Type B pancreatic cell (in vitro differentiated cells): ENCODE measurements at regions not wholly inside any gene's neighbourhood (a gene's known extent, or its start where the extent isn't known, plus 50 kb on each side); places are given as distances from the start of the nearest gene placed in this dataset.

ENCODE experiments used
- DNase-seq: peaks from one replicate; pipeline ENCODE4 v3.0.0; 2021; ENCODE audit warnings: mixed read lengths; ENCODE audit not compliant: unreplicated experiment; ENCODE audit errors: extremely low spot score
- H3K27ac Mint-ChIP-seq: 2 replicates; pipeline ENCODE4 v1.8.0; 2021; ENCODE audit warnings: mild to moderate bottlenecking, mixed read lengths
- H3K27me3 Mint-ChIP-seq: 2 replicates; pipeline ENCODE4 v1.8.0; 2021; ENCODE audit warnings: mixed read lengths
- H3K36me3 Mint-ChIP-seq: 2 replicates; pipeline ENCODE4 v1.8.0; 2021; ENCODE audit warnings: mixed read lengths
- H3K4me1 Mint-ChIP-seq: one replicate; pipeline ENCODE4 v1.8.0; 2021; ENCODE audit warnings: mixed read lengths; ENCODE audit not compliant: unreplicated experiment
- H3K4me3 Mint-ChIP-seq: 2 replicates; pipeline ENCODE4 v1.8.0; 2021; ENCODE audit warnings: mild to moderate bottlenecking, mixed read lengths
- H3K9me3 Mint-ChIP-seq: 2 replicates; pipeline ENCODE4 v1.8.0; 2021; ENCODE audit warnings: mixed read lengths
- TF ChIP-seq, protein P1 (sequence below): fragments of 200-600 bp; sonication (generic); conservative IDR thresholded peaks from 2 replicates; pipeline ENCODE4 v1.5.0; 2021; ENCODE audit warnings: antibody characterized with exemption, mild to moderate bottlenecking

DNA sequence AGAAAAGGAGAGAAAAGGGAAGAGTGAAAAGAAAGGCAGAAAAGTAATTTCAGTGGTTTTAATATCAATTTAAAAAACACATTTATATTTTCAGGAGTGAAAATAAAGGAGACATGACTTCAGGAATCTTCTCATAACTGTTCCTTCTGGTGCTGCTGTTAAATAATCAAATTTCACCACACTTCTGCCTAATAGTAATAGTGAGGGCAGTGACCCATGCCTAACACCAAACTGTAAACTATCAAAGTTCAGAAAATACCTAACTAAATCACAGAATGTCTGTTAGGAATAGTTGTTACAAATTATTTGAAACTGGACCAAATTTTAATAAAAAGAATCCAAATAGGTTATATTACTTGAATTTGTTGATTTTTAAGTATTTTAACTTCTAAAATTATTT lies 169.4 kb downstream of the RPL10L start:
- Mint-ChIP-seq H3K4me1 (no peaks in the 10 kb centered on the region), H3K27me3 (no peaks in the 10 kb centered on the region), H3K27ac (no peak overlapping the region), H3K36me3 (no peaks in the 10 kb centered on the region), H3K4me3 (no peak overlapping the region), H3K9me3 (no peaks in the 10 kb centered on the region)
- DNase-seq = no peak
- TF ChIP-seq, protein P1, sequence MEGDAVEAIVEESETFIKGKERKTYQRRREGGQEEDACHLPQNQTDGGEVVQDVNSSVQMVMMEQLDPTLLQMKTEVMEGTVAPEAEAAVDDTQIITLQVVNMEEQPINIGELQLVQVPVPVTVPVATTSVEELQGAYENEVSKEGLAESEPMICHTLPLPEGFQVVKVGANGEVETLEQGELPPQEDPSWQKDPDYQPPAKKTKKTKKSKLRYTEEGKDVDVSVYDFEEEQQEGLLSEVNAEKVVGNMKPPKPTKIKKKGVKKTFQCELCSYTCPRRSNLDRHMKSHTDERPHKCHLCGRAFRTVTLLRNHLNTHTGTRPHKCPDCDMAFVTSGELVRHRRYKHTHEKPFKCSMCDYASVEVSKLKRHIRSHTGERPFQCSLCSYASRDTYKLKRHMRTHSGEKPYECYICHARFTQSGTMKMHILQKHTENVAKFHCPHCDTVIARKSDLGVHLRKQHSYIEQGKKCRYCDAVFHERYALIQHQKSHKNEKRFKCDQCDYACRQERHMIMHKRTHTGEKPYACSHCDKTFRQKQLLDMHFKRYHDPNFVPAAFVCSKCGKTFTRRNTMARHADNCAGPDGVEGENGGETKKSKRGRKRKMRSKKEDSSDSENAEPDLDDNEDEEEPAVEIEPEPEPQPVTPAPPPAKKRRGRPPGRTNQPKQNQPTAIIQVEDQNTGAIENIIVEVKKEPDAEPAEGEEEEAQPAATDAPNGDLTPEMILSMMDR = no peak

DNA sequence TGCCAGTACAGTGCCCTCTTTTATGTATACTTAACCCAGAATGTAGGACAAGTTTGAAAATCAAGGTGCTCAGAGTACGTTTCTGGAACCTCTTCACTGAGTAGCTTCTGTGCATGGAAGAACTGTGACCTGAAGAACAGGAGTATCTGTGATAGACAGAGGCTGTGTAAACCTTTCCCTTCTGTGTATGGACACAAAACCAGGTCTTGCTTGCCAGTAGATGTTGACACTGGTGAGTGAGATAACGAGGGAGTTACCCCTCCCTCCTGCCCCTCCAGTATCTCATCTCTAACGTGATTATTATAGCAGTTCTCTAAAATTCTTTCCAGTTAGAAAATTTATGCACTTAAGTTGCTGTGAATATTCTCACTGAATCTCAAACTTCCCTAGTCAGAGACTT lies 170.8 kb downstream of the RPL10L start:
- no peak for DNase-seq
- Mint-ChIP-seq H3K27me3 (no peaks in the 10 kb centered on the region), H3K4me3 (no peak overlapping the region), H3K9me3 (no peaks in the 10 kb centered on the region), H3K36me3 (no peaks in the 10 kb centered on the region), H3K4me1 (no peaks in the 10 kb centered on the region), H3K27ac (no peak overlapping the region)
- TF ChIP-seq, protein P1 = no peak

DNA sequence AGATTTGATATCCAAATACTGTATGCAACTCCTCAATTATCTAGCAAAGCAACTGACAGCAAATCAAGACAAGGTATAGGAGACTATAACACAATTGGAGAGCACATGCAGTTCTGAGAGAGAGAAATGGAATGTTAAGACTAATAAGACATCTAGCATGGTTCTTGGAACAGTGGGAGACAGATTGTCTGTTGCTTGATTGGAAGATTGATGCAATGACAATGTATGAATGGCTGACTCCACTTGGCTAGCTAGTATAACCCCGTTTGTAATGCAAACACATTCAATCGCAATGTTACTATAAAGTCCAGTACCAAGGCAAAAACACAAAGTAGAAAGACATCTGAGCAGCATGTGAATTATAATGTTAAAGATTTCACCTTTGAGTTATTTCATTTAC lies 179.3 kb downstream of the RPL10L start:
- Mint-ChIP-seq H3K27me3 (no peaks in the 10 kb centered on the region), H3K36me3 (no peaks in the 10 kb centered on the region), H3K4me3 (no peak overlapping the region), H3K9me3 (no peaks in the 10 kb centered on the region), H3K4me1 (no peaks in the 10 kb centered on the region), H3K27ac (no peak overlapping the region)
- DNase-seq = no peak
- TF ChIP-seq, protein P1 = no peak

DNA sequence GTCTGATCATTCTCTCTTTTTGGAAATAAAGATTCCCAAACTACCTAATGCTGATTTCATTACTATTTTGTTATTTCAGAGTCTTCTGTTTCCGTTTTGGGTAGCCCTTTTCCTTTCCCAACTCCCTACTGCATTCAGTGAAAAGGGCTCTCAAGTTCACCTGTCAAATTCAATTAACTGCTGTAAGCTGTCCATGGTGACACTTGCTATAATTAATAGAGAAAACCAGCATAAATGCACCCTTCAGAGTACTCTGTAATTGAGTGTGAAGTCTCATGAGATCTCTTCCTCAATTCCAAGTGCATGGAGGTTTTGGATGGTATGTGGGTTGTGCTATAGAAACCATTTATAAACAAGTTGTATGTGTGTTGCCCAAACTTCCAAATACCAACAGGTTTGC lies 187.2 kb downstream of the RPL10L start:
- Mint-ChIP-seq H3K4me3 (no peak overlapping the region), H3K27ac (no peak overlapping the region), H3K36me3 (no peaks in the 10 kb centered on the region), H3K27me3 (no peaks in the 10 kb centered on the region), H3K4me1 (no peaks in the 10 kb centered on the region), H3K9me3 (peaks cover 12% of the 10 kb centered on the region)
- DNase-seq = no peak
- TF ChIP-seq, protein P1 = no peak

DNA sequence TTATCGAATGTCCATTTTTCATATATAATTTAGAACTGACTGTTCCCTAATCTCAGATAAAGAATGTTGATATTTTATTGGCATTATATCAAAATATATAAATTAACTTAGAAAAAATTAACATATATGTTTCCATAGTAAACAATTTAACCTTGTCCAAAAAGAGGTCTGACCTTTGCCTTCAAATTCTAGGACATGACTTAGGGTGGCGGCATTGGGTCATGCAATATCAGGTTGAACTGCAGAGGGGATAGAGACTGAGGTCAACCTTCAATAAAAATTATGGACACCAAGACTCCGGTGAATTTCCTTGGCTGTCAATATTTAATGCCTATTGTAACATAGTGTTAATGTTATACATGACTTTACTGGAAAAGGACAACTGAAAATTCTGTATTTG lies 199.8 kb downstream of the RPL10L start:
- H3K9me3 Mint-ChIP-seq = no peaks in the 10 kb centered on the region
- H3K4me3 Mint-ChIP-seq = no peak overlapping the region
- TF ChIP-seq, protein P1 = no peak
- no peaks in the 10 kb centered on the region for H3K27me3 Mint-ChIP-seq
- no peak for DNase-seq
- no peak overlapping the region for H3K27ac Mint-ChIP-seq
- H3K36me3 Mint-ChIP-seq = no peaks in the 10 kb centered on the region
- no peaks in the 10 kb centered on the region for H3K4me1 Mint-ChIP-seq

DNA sequence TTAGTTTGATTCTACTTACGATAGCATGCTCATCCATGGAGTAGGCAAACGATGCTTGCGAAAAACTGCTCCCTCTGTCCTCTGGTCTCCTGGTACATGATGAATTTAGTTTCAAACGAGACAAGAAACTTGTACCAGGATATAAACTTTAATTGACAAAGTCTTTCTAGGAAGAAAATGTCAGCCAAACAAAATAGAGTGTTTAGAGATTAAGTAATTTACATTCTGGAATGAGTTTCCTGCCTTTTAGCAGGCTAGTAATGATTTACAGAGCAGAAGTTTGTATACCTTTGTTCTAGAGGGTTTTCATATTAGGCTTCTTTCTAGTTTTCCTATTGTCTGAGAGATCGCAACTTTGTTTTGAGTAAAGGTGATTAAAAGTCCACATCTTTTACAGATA lies 206.9 kb downstream of the RPL10L start:
- Mint-ChIP-seq H3K4me3 (no peak overlapping the region), H3K27ac (no peak overlapping the region), H3K36me3 (no peaks in the 10 kb centered on the region), H3K27me3 (no peaks in the 10 kb centered on the region), H3K9me3 (no peaks in the 10 kb centered on the region), H3K4me1 (no peaks in the 10 kb centered on the region)
- DNase-seq = no peak
- TF ChIP-seq, protein P1 = no peak
